Ishikawa (cell line): ENCODE measurements at regions not wholly inside any gene's neighbourhood (a gene's known extent, or its start where the extent isn't known, plus 50 kb on each side); places are given as distances from the start of the nearest gene placed in this dataset.

ENCODE experiments used
- CEBPB ChIP-seq: IDR thresholded peaks from 2 replicates; pipeline ENCODE4 v1.6.1; 2012
- CREB1 ChIP-seq: IDR thresholded peaks from 2 replicates; pipeline ENCODE4 v1.6.1; 2012; ENCODE audit warnings: low read depth
- EGR1 ChIP-seq: IDR thresholded peaks from 2 replicates; pipeline ENCODE4 v1.6.1; 2012
- EP300 ChIP-seq: IDR thresholded peaks from 2 replicates; pipeline ENCODE4 v1.6.1; 2012; ENCODE audit warnings: borderline replicate concordance
- FOXM1 ChIP-seq: IDR thresholded peaks from 2 replicates; pipeline ENCODE4 v1.6.1; 2012; ENCODE audit warnings: low read depth, borderline replicate concordance
- RAD21 ChIP-seq: IDR thresholded peaks from 2 replicates; pipeline ENCODE4 v1.6.1; 2012; ENCODE audit warnings: low read depth
- TAF1 ChIP-seq: IDR thresholded peaks from 2 replicates; pipeline ENCODE4 v1.6.1; 2012; ENCODE audit warnings: low read depth, mild to moderate bottlenecking
- TCF12 ChIP-seq: IDR thresholded peaks from 2 replicates; pipeline ENCODE4 v1.6.1; 2012; ENCODE audit warnings: low read depth
- TEAD4 ChIP-seq: IDR thresholded peaks from 2 replicates; pipeline ENCODE4 v1.6.1; 2012
- YY1 ChIP-seq: IDR thresholded peaks from 2 replicates; pipeline ENCODE4 v1.6.1; 2012; ENCODE audit warnings: low read depth
- TF ChIP-seq, protein P1 (sequence below): IDR thresholded peaks from 2 replicates; pipeline ENCODE4 v1.6.1; 2012
- TF ChIP-seq, protein P2 (sequence below): IDR thresholded peaks from 2 replicates; pipeline ENCODE4 v1.6.1; 2012
- TF ChIP-seq, protein P3 (sequence below): IDR thresholded peaks from 2 replicates; pipeline ENCODE4 v1.6.1; 2012; ENCODE audit warnings: low read depth, mild to moderate bottlenecking

DNA sequence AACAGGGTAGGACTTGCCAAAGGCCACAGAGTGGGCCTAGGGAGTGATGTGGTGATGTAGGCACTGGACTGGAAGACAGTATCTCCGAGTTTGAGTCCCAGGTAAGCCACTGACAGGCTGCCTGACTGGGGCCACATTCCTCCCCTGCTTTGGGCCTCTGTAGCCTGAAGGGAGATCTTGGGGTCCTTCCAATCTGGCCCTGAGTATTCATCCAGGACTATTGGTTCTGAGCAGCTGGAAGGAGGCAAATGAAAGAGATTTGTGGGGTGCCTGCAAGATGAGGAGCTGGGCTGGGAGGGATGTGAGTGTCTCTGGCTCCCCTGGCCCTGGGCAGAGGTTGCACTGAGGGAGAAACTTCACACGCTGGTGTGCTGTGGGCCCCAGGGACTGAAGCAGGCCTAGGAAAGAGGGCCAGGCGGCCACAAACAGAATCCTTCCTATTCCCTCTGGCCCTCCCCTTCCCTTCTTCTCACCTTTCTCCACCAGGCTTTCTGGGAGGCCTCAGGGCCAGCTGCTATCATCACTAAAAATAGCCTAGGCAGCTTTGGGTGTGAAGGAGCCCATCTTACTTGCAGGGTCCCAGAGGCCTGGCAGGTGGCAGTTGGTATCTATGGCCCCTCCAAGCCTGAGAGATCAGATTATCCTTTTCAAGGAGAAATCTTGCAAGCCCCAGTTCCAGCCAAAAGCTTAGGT, 70.1 kb downstream of the PJA1 start:
- TF ChIP-seq, protein P1, sequence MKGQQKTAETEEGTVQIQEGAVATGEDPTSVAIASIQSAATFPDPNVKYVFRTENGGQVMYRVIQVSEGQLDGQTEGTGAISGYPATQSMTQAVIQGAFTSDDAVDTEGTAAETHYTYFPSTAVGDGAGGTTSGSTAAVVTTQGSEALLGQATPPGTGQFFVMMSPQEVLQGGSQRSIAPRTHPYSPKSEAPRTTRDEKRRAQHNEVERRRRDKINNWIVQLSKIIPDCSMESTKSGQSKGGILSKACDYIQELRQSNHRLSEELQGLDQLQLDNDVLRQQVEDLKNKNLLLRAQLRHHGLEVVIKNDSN, result no peak
- no peak for TF ChIP-seq CEBPB
- no peak for TF ChIP-seq TAF1
- TF ChIP-seq, protein P2, sequence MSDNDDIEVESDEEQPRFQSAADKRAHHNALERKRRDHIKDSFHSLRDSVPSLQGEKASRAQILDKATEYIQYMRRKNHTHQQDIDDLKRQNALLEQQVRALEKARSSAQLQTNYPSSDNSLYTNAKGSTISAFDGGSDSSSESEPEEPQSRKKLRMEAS, result no peak
- TF ChIP-seq, protein P3, sequence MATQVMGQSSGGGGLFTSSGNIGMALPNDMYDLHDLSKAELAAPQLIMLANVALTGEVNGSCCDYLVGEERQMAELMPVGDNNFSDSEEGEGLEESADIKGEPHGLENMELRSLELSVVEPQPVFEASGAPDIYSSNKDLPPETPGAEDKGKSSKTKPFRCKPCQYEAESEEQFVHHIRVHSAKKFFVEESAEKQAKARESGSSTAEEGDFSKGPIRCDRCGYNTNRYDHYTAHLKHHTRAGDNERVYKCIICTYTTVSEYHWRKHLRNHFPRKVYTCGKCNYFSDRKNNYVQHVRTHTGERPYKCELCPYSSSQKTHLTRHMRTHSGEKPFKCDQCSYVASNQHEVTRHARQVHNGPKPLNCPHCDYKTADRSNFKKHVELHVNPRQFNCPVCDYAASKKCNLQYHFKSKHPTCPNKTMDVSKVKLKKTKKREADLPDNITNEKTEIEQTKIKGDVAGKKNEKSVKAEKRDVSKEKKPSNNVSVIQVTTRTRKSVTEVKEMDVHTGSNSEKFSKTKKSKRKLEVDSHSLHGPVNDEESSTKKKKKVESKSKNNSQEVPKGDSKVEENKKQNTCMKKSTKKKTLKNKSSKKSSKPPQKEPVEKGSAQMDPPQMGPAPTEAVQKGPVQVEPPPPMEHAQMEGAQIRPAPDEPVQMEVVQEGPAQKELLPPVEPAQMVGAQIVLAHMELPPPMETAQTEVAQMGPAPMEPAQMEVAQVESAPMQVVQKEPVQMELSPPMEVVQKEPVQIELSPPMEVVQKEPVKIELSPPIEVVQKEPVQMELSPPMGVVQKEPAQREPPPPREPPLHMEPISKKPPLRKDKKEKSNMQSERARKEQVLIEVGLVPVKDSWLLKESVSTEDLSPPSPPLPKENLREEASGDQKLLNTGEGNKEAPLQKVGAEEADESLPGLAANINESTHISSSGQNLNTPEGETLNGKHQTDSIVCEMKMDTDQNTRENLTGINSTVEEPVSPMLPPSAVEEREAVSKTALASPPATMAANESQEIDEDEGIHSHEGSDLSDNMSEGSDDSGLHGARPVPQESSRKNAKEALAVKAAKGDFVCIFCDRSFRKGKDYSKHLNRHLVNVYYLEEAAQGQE, result no peak
- no peak for TF ChIP-seq TCF12
- TF ChIP-seq CREB1, result no peak
- TF ChIP-seq YY1, result no peak
- TF ChIP-seq EP300, result no peak
- no peak for TF ChIP-seq FOXM1
- no peak for TF ChIP-seq RAD21
- TF ChIP-seq TEAD4, result no peak
- no peak for TF ChIP-seq EGR1
